ENCODE measurements at regions not wholly inside any gene's neighbourhood (a gene's known extent, or its start where the extent isn't known, plus 50 kb on each side); places are given as distances from the start of the nearest gene placed in this dataset.

DNA sequence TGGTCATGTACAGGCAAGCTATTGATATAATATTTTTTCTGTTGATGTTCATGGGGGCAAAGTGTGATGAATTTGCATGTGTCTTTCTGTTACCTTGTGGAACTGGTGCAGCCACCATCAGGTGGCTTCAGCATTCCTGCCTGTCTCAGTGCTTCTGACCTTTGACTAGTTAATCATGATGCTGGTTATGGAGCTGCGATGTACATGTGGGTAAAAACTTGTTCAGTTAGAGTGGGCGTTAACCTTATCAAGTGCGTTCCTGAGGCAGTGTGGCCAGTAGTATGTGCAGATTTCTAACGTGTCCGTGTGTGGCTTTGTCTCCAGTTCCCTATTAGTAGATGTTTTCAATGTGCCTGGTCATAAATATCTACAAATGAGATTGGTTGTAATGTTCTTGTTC lies 127.4 kb upstream of the ZSWIM2 start:
- whole genome bisulfite sequencing (ENCODE audit: extremely low coverage, insufficient read length, low lambda C conversion rate): no CpG with 5 or more reads among the region's 5 CpGs
- H4K91ac ChIP-seq (ENCODE audit: insufficient read length, low read depth, low read length): no peak overlapping the region
- Mint-ChIP-seq H3K27me3 (ENCODE audit: low read depth) (no peaks in the 10 kb centered on the region), H3K36me3 (ENCODE audit: insufficient read depth in 1 of 3, low read depth in 3 of 3) (no peaks in the 10 kb centered on the region), H3K4me1 (no peaks in the 10 kb centered on the region), H3K9me3 (no peaks in the 10 kb centered on the region; a peak in 1 of 5 replicates), H3K4me3 (no peak overlapping the region), H3K27ac (no peak overlapping the region)
- H4K20me1 ChIP-seq (ENCODE audit: control insufficient read depth, insufficient read depth, insufficient read length): no peaks in the 10 kb centered on the region
- H3K9ac ChIP-seq (ENCODE audit: extremely low read depth, insufficient read length, low read length): no peak overlapping the region
- H3K79me1 ChIP-seq (ENCODE audit: insufficient read depth, low read depth, low read length, poor library complexity, severe bottlenecking): no peaks in the 10 kb centered on the region
- no peak overlapping the region for H3K4me2 ChIP-seq (ENCODE audit: insufficient read depth, insufficient read length, low read length)
- no peak overlapping the region for H2BK12ac ChIP-seq (ENCODE audit: insufficient read length, low read depth, low read length)
- H2BK120ac ChIP-seq (ENCODE audit: low read depth, low read length, poor library complexity, severe bottlenecking): no peak overlapping the region
- no peak overlapping the region for H2AK5ac ChIP-seq (ENCODE audit: insufficient read length, low read length)
- H3K23me2 ChIP-seq (ENCODE audit: insufficient read length, low read depth, low read length, poor library complexity, severe bottlenecking): no peaks in the 10 kb centered on the region
- no peak overlapping the region for H3K56ac ChIP-seq (ENCODE audit: insufficient read length, low read depth, low read length)
- H3K14ac ChIP-seq (ENCODE audit: insufficient read depth, low read length): no peak overlapping the region
- H3K27me3 ChIP-seq (ENCODE audit: insufficient read depth, low read length): no peaks in the 10 kb centered on the region
- H2BK20ac ChIP-seq (ENCODE audit: low read depth, low read length, poor library complexity, severe bottlenecking): no peak overlapping the region
- no peak overlapping the region for H2AFZ ChIP-seq (ENCODE audit: low read length)
- no peaks in the 10 kb centered on the region for H3K79me2 ChIP-seq (ENCODE audit: insufficient read depth, low read length)
- no peak for DNase-seq
- TF ChIP-seq CTCF (conservative IDR thresholded peaks at IDR 0.05): no peak
- no peaks in the 10 kb centered on the region for H3K9me3 ChIP-seq (ENCODE audit: control insufficient read depth, low read depth, low read length)
- H3T11ph ChIP-seq (ENCODE audit: low read length): no peak overlapping the region
- no peak overlapping the region for H3K23ac ChIP-seq (ENCODE audit: insufficient read length, low read depth, low read length)
- no peak overlapping the region for H2BK15ac ChIP-seq (ENCODE audit: low read depth, low read length)
- H4K8ac ChIP-seq (replicated peaks; ENCODE audit: insufficient read length, low read depth, low read length): no peak overlapping the region
- H3K4ac ChIP-seq (ENCODE audit: low read depth, low read length): no peak overlapping the region
- no peak overlapping the region for H2BK5ac ChIP-seq (ENCODE audit: insufficient read length, low read length)
- no peak overlapping the region for H4K5ac ChIP-seq (ENCODE audit: insufficient read length, low read depth, low read length)
- H3K27ac ChIP-seq (ENCODE audit: insufficient read length, low read depth, low read length): no peak overlapping the region
- no peaks in the 10 kb centered on the region for H3K4me1 ChIP-seq (ENCODE audit: insufficient read depth, low read length)
- H3K18ac ChIP-seq (ENCODE audit: insufficient read length, low read depth, low read length): no peak overlapping the region
